ENCODE measurements at regions not wholly inside any gene's neighbourhood (a gene's known extent, or its start where the extent isn't known, plus 50 kb on each side); places are given as distances from the start of the nearest gene placed in this dataset.

GRCh38 chr10:44468525-44468924 is 83.6 kb upstream of the CXCL12 start:
- no peak for TF ChIP-seq CTCF (IDR thresholded peaks at IDR 0.05)
- no peak for TF ChIP-seq POLR2A (IDR thresholded peaks at IDR 0.05)

All from uterus (tissue), 2 donors.